Effector memory CD4-positive, alpha-beta T cell (primary cell): ENCODE measurements at regions not wholly inside any gene's neighbourhood (a gene's known extent, or its start where the extent isn't known, plus 50 kb on each side); places are given as distances from the start of the nearest gene placed in this dataset.

ENCODE experiments used
- DNase-seq, 3 donors: peaks; one replicate each; pipeline ENCODE4 v3.0.0-alpha.2; 2020
- H3K27ac ChIP-seq: 2 replicates; pipeline ENCODE4 v1.7.0; 2013; ENCODE audit warnings: mild to moderate bottlenecking, low read length, moderate library complexity; ENCODE audit not compliant: insufficient read depth, poor library complexity, severe bottlenecking
- H3K27me3 ChIP-seq: replicated peaks from 2 replicates; pipeline ENCODE4 v1.7.0; 2013; ENCODE audit warnings: mild to moderate bottlenecking, low read length; ENCODE audit not compliant: insufficient read depth, control insufficient read depth, poor library complexity, severe bottlenecking
- H3K36me3 ChIP-seq: 2 replicates; pipeline ENCODE4 v1.7.0; 2013; ENCODE audit warnings: mild to moderate bottlenecking, low read length, moderate library complexity; ENCODE audit not compliant: control insufficient read depth, insufficient read depth
- H3K4me1 ChIP-seq: 2 replicates; pipeline ENCODE4 v1.7.0; 2013; ENCODE audit warnings: low read length, mild to moderate bottlenecking; ENCODE audit not compliant: control insufficient read depth, insufficient read depth, poor library complexity, severe bottlenecking
- H3K4me3 ChIP-seq: 2 replicates; pipeline ENCODE4 v1.7.0; 2013; ENCODE audit warnings: low read length, low read depth, mild to moderate bottlenecking; ENCODE audit not compliant: insufficient read depth, poor library complexity, severe bottlenecking
- H3K9me3 ChIP-seq: 2 replicates; pipeline ENCODE4 v1.7.0; 2013; ENCODE audit warnings: mild to moderate bottlenecking, low read length, moderate library complexity; ENCODE audit not compliant: control insufficient read depth

DNA sequence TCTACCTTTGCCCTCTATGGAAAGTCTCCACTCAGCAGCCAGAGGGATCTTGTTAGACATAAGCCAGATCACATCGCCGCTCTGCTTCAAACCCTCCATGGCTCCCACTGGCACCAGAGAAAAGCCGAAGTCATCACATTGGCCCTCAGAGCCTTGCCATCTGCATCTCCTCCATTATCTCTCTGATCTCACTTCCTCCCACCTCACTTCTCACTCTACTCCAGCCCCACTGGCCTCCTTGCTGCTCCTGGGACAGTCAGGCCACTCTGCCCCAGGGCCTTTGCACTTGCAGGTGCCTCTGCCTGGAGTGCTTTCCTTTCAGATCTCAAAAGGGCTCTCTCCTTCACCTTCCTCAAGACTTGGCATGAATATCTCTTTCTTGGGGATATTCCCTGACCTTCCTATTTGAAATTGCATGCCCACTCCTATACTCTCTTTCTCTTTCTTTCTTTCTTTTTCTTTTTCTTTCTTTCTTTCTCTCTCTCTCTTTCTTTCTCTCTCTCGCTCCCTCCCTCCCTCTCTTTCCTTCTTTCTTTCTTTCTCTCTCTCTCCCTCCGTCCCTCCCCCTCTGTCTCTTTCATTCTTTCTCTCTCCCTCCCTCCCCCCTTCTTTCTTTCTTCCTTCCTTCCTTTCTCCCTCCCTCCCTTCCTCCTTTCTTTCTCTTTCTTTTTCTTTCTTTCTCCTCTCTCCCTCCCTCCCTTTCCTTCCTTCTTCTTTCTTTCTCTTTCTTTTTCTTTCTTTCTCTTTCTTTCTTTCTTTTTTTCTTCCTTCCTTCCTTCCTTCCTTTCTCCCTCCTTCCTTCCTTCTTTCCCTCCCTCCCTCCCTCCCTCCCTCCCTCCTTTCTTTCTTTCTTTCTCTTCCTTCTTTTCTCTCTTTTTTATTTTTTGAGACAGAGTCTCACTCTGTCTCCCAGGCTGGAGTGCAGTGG lies 96.0 kb upstream of the CASZ1 start:
- H3K4me1 ChIP-seq: no peaks in the 10 kb centered on the region
- DNase-seq: no peak
- H3K27ac ChIP-seq: no peak overlapping the region
- H3K4me3 ChIP-seq: no peak overlapping the region
- H3K27me3 ChIP-seq: peaks cover 9% of the 10 kb centered on the region
- no peaks in the 10 kb centered on the region for H3K36me3 ChIP-seq
- H3K9me3 ChIP-seq: no peaks in the 10 kb centered on the region

DNA sequence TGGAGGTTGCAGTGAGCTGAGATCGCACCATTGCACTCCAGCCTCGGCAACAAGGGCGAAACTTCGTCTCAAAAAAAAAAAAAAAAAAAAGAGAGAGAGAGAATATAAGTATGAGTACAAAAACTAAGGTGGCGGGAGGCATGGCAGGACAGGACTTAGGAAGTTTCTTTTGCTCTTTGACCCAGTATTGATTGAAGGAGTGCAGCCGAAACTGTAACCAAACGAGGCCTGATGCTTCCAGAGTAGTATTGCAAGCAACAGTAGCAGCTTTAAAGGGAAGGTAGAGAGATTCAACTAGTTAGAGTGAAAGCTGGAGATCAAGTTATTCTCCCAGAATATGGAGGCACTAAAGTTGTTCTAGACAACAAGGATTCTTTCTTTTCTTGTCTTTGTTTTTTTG lies 99.2 kb upstream of the CASZ1 start:
- no peaks in the 10 kb centered on the region for H3K4me1 ChIP-seq
- no peak overlapping the region for H3K27ac ChIP-seq
- DNase-seq: no peak
- no peaks in the 10 kb centered on the region for H3K9me3 ChIP-seq
- no peaks in the 10 kb centered on the region for H3K27me3 ChIP-seq
- no peaks in the 10 kb centered on the region for H3K36me3 ChIP-seq
- H3K4me3 ChIP-seq: no peak overlapping the region

DNA sequence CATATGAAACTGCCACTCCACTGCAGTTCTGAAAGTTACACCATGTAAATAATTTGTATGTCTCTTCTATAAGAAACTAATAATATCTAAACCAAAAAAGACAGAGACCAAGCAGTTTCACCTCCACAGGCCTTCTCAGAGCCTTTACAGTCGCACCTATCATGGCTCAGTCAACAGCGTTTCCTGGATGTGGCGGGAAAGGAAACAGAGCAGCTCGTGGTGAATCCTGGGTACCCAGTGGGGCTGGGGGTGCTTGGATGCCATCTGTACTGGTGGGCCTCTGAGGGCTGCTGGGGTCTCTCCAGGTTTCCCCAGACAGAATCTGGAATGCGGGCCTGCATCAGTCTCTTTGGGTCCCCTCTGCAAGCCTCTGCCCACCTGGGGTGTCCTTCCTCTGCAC lies 100.2 kb upstream of the CASZ1 start:
- no peaks in the 10 kb centered on the region for H3K36me3 ChIP-seq
- H3K27ac ChIP-seq: no peak overlapping the region
- H3K9me3 ChIP-seq: no peaks in the 10 kb centered on the region
- no peak for DNase-seq
- no peaks in the 10 kb centered on the region for H3K27me3 ChIP-seq
- no peaks in the 10 kb centered on the region for H3K4me1 ChIP-seq
- no peak overlapping the region for H3K4me3 ChIP-seq

DNA sequence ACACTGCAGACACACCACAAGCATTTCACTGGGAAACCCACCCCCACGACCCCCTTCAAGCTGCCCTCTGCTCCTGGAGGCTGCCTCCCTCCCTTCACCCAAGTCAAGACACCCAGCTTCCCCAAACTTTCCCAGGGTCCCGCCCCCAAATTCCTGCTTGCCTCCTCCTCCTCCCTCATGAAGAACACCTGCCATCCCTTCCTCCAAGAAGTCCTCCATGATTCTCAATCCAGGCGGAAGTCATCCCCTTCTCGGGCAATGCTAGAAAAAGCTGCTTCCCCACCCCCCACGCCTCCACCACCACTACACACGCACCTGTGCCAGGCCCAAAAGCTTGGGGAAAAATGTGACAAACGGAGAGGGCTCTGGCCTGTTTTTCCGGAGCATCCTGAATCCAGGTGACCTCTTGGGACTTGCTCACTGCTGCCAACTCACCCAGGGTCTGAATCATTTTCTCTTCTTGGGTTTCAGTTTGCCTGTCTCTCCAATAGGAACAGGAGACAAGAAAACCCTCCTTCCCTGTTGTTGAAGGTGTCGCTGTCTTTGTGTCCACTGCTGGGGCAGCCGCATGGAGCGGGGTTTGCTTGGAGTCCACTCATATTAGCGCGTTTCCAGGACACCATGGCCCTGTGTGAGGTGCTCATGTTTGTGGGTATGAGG lies 101.0 kb upstream of the CASZ1 start:
- DNase-seq: no peak
- Histone ChIP-seq H3K4me3 (no peak overlapping the region), H3K27ac (no peak overlapping the region), H3K9me3 (no peaks in the 10 kb centered on the region), H3K36me3 (no peaks in the 10 kb centered on the region), H3K27me3 (no peaks in the 10 kb centered on the region), H3K4me1 (no peaks in the 10 kb centered on the region)

DNA sequence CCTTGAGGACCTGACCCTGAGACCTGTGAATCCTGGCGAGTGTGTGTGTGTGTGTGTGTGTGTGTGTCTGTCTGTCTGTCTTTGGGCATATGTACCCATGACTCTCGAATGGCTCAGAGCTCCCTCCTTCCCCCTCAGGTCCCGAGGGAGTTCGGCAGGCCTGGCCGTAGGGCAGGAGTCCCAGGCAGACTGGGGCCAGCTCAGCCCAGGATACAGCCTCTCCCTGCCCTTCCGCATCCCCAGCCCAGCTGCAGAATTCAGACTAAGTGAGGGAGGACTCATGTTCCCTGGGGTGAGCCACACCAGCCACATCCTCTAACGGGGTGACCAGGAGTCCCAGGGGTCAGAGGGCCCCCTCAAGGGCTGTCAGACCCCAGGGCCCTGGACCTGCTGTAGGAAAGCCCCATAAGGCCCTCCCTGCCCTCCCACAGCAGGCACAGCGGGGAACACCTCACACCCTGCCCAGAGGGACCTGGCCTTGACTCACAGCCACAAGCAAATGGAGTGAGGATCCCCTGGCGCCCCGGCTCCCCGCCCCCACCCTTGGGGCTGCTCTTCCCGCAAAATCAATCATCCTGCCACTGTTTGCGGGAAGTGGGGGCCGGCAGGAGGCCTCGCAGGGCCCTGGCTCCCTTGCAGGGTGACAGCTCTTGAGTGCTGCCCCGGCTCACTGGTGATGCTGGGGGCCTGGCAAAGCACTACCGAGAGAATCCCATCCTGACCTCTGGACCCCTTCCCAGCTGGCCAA lies 101.7 kb upstream of the CASZ1 start:
- DNase-seq: no peak
- Histone ChIP-seq H3K4me1 (no peaks in the 10 kb centered on the region), H3K27ac (no peak overlapping the region), H3K4me3 (no peak overlapping the region), H3K36me3 (no peaks in the 10 kb centered on the region), H3K9me3 (no peaks in the 10 kb centered on the region), H3K27me3 (no peaks in the 10 kb centered on the region)

DNA sequence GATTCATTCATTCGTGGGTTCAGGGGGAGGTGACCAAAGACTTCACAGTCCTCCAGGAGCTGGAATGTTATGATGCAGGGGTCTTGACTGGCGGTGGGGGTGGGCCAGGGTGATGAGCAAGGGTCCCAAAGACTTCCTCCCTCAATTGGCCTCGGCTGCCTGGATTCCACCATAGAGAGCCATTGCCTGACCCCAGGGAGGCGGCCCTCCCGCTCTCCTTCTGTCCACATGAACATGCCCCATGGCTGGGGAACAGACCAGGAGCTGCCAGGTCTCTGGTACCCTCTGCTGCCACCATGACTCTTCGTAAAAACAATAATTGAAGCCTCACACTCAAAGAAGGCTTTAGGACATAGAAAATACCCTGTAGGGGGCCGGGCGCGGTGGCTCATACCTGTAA lies 102.5 kb upstream of the CASZ1 start:
- Histone ChIP-seq H3K27ac (no peak overlapping the region), H3K4me3 (no peak overlapping the region), H3K36me3 (no peaks in the 10 kb centered on the region)

DNA sequence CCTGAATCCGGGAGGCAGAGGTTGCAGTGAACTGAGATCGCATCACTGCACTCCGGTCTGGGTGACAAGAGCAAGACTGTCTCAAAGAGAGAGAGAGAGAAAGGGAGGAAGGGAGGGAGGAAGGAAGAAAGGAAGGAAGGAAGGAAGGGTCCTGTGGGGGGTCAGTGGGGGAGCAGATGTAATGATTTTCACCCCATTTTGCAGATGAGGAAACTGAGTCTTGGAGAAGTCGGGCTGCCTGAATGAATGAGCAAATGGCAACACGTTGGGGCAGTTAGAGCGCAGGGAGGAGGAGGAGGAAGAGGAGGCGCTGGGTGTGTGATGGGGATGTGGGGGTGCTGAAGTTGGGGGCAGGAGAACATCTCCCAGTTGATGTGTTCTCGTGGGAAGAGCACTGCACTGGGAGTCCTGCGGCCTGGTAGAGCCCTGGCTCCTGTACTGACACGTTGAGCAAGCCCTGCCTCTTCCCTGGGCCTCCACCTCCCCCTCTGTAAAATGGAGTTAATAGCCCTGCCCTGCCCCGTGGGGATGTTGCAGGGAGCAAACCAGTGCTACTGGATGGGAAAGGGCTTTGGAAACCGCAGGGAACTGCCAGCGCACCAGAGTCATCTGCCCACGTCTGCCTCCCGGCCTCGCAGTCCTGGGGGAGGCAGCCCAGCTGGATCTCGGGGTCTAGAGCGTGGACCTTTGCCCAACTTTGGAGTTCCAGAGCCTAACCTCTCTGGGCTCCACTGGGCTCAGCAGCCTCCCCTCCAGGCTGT lies 103.2 kb upstream of the CASZ1 start:
- DNase-seq: no peak
- Histone ChIP-seq H3K36me3 (no peaks in the 10 kb centered on the region), H3K4me1 (peaks cover 9% of the 10 kb centered on the region), H3K4me3 (no peak overlapping the region), H3K27ac (no peak overlapping the region), H3K27me3 (no peaks in the 10 kb centered on the region), H3K9me3 (no peaks in the 10 kb centered on the region)

More for the DNA sequence above, 102.5 kb upstream of the CASZ1 start:
- no peaks in the 10 kb centered on the region for H3K9me3 ChIP-seq
- H3K27me3 ChIP-seq: no peaks in the 10 kb centered on the region
- no peak for DNase-seq
- H3K4me1 ChIP-seq: peaks cover 3% of the 10 kb centered on the region

DNA sequence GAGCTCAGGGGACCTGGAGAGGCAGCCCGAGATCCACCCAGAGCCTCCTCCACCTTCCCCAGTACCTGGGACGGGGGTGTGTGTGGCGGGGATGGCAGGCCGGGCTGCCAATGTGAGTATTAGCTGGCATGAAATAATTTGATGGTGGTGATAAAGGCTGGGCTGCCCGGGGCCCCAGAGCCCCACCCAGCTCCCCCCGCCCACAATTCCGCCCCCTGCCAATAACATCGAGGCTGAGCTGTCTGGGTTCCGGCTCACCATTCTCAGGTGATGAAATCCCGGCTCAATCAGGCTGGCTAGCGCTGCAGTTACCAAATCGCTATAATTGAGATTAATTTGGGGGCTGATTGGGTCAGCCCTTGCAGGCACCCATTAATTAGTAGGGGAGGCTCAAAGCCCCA lies 103.8 kb upstream of the CASZ1 start:
- DNase-seq: no peak
- H3K27ac ChIP-seq: no peak overlapping the region
- peaks cover 13% of the 10 kb centered on the region for H3K4me1 ChIP-seq
- H3K36me3 ChIP-seq: no peaks in the 10 kb centered on the region
- no peaks in the 10 kb centered on the region for H3K27me3 ChIP-seq
- no peaks in the 10 kb centered on the region for H3K9me3 ChIP-seq
- H3K4me3 ChIP-seq: no peak overlapping the region

DNA sequence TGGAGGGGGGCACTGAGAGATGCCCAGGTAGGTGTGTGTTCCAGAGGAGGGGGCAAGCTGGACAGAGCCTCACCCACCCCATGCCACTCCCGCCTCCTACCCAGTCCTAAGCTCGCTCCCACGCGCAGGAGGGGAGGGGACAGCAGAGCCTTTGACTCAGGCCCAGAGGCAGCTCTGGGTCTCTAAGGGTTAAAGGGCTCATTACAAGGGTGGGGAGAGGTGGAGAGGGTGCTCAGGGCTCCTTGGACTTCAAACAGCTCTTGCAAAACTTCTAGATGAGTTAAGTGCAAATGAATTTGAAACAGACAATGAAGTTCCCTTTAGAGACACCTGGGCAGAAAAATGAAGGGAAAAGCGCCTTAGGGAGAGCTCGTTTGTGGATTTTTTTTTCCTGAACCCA lies 104.2 kb upstream of the CASZ1 start:
- no peak for DNase-seq
- no peaks in the 10 kb centered on the region for H3K36me3 ChIP-seq
- no peak overlapping the region for H3K27ac ChIP-seq
- no peaks in the 10 kb centered on the region for H3K27me3 ChIP-seq
- H3K4me3 ChIP-seq: no peak overlapping the region
- no peaks in the 10 kb centered on the region for H3K9me3 ChIP-seq
- H3K4me1 ChIP-seq: peaks cover 15% of the 10 kb centered on the region
